T1000 (cell line): ENCODE measurements at regions not wholly inside any gene's neighbourhood (a gene's known extent, or its start where the extent isn't known, plus 50 kb on each side); places are given as distances from the start of the nearest gene placed in this dataset.

Source experiments
- DNase-seq: peaks from one replicate; lab custom pipeline; 2025; ENCODE audit warnings: mixed read lengths; lab: John Stamatoyannopoulos, UW

DNA sequence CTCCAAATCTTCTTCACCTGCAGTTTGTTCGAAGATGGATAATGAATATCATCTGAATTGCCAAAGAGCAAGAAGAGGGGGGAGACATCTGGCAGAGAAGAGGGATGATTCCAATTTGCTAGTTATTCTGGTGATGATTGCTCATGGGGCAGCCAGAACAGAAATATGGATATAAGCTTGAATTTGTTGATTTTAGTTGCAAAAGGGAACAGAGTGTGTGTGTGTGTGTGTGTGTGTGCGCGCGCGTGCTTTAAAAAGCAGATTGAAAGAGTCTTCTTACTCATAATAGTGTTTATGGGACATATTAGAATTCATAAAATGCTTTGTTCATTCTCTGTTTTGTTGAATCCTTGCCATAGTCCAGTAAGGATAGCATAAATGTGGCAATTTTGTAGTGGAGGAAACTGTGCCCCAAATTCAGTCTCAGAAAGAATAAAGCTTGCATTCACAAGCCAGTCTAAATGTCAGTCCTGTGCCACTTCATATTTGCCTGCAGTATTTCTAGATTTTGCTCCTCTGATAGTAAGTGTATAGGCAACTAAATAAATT is 436.3 kb upstream of the KLF4 start:
- no peak for DNase-seq

DNA sequence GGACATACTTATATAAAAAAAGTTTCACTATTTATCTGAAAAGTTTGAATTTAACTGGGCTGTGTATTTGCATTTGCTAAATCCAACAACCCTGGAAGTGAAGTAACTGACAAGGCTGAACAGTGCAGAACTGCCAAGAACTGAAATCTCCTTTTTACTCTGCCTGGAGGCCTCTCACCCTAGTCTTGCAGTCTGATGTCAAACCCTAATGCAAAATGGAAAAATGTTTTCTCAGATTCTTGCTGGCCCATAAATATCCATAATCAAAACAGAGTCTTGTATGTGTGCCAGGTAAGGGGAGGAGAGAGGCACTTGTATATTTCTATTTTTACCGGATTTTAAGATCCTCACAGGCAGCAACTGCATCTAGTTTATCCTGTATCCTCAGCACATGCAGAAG is 432.7 kb upstream of the KLF4 start:
- no peak for DNase-seq

DNA sequence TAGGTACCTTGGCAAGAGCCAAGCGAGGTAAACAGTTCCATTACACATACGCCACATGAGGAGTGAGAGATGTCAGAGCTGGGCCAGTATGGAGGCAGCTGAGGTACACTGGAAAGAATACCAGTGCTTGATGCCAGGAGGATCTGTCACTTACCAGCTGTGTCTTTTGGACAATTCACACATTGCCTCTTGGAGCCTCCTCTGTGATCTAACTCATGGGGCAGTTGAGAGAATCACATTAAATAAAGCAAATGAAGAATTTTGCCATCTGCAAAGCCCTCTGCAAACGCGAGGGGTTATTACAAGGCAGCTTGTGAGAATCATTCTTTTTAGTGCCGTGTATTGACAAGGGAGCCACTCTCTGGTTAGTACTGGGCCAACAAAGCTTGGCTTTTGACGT is 429.7 kb upstream of the KLF4 start:
- DNase-seq = no peak

DNA sequence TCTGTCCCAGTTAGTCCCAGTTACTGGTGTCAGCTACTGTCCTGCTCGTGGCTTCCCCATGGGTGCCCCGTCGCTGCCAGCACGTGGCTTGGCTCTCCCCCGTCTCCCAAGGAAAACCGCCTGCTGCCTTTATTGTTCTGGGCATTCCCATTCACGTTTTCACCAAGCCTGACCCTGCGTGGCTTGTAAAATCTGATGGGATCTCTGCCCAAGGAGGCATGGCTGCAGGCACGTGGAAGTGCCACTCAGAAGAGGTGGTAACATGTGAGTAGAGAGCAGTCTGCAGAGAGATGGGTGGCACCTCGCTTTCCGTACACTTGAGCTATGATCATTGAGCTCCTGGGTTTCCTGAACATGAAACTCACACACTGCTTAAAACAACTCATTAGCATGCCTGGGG is 429.2 kb upstream of the KLF4 start:
- no peak for DNase-seq

GRCh38 chr9:107914151-107914550 is 424.6 kb upstream of the KLF4 start:
- no peak for DNase-seq

- DNase-seq = no peak
Observed at GRCh38 chr9:107907715-107908114, 418.1 kb upstream of the KLF4 start.

- no peak for DNase-seq
Observed at GRCh38 chr9:107907255-107907654, 417.7 kb upstream of the KLF4 start.

DNA sequence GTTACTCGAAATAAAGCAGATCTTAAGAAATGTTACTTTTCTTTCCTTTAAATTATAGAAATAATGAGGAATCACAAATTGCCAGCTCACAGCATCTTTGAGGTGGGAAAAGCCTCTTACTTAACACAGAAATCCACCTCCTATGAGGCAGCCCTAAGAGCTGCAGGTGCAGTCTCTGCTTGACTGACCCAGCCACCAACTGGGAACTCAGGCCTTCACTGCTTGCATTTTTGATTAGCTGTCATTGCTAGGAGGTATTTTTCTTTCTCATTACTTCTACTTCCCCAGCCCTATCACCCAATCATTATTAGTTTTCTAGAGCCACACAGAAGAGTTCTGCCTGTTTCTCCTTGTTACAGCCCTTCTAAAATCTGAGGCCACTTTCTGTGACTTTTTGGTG is 416.5 kb upstream of the KLF4 start:
- no peak for DNase-seq

DNA sequence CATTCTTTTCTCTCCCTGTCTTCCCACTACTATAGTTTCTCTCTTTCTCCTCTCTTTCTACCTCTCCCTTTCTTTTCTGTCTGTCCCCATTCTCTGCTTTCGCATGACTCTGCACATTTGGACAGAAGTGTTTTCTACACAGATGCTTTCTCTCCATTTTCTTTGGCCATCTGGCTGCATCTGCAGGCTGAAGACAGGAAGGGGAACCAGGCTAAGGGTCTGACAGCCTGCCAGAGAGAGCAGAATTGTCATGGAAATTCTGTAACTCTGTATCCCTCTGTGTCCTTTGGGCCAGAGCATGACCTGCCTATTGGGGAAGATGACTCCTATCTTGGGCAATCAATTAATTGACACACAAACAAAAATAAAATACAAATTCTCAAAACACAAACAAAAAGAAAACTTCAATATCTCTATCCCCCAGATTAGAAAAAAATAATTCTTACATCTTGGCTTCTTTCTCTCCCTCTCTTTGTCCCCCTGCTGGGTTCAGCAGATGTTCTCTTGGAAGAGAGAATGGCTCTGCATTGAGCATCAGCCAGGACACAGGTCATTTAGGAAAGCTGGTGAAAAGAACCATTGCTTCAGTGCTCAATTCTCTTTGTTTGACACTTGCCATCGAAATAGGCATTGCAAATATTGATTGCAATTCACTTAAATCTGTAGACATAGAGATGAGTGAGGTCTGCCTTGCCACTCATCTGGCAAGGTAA is 415.9 kb upstream of the KLF4 start:
- DNase-seq = no peak

DNA sequence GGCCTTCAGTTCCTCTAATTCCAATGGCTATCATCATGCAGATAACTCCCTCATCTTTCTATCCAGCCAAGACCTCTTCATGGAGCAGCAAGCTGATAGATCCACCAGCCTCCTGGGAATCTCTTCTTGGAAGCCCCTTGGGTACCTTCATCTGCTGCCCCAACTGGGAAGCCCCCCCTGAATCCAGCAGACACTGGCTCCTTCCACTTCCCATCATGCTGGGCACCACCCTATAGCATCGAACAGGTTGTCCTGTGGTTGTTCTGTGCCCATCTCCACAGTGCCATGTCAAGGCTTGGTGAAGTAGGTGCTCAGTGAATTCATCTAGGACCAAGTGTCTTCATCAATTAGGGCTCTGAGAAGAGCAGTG is 410.4 kb upstream of the KLF4 start:
- no peak for DNase-seq

GRCh38 chr9:107898761-107899160 is 409.2 kb upstream of the KLF4 start:
- no peak for DNase-seq

DNA sequence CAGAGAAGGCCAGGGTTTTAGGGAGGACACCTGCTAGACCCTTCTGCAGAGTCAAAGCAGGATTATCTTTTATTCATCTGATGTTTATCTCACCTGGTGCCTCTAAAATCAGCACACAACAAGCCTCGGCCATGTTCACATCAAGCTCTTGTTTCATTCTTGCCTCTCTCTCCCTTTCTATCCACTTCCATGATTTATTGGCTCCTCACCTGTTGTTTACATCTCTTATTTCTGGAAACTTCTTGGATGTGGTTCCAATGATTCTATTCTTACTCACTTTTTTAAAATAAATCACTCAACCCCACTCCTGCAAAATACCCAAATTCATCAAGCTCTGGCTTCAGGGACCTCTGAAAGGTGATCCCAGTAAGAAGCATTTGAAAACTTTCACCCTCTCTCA is 407.0 kb upstream of the KLF4 start:
- no peak for DNase-seq

GRCh38 chr9:107895501-107896001 is 406.0 kb upstream of the KLF4 start:
- no peak for DNase-seq

DNA sequence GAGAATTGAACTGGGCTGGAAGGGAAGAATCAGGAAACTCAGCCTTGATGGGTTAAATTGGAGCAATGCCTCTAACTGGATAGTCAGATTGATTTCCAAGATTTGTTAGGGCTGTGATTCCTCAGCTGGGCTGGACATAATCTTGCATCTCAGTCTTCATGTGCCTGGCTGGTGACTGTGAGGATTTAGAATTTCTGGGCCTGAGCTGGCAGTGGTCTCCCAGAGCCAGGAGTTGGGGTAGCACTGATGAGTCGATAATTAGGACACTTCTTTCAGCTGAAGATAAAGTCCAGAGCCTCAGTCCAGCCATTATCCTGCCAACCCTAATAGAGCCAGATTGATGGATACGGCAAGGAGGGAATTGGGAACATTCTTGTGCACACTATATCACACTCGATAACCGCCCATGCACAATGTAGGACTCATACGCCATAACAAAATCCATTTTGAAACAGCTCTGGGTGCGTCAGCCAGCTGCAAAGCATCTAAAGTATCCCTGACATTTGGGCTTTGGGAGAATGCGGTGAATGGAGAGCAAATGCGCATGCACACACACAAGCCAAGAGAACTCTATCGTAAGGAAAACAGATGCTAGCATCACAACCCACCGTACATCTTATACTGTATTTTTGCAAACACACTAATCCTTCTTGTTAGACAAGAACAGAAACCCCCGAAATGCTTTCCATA is 405.1 kb upstream of the KLF4 start:
- no peak for DNase-seq

GRCh38 chr9:107890921-107891465 is 401.4 kb upstream of the KLF4 start:
- DNase-seq = peak; percentile 41

DNA sequence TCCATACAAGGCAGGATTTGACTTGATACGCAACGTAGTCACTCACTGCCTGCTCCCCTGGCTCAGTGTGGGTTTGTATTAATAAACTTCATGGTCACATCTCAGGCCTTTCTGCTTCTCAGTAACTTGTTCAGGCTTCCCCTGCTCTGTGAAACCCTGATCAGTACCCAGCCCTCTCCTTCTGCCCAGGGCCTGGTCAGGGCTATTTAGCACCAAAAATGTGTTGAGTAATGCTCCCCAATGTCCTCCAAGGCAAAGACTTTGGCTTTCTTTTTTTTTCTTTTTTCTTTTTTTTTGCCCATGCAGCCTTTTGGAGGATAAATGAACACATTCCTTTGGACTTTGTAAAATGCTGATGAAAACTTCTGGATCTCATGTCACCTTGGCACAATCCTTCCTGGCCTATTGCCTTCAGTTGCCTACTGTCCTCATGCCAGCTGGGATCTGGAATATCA is 399.2 kb upstream of the KLF4 start:
- DNase-seq = no peak

- no peak for DNase-seq
Observed at GRCh38 chr9:107886826-107887225, 397.3 kb upstream of the KLF4 start.

DNA sequence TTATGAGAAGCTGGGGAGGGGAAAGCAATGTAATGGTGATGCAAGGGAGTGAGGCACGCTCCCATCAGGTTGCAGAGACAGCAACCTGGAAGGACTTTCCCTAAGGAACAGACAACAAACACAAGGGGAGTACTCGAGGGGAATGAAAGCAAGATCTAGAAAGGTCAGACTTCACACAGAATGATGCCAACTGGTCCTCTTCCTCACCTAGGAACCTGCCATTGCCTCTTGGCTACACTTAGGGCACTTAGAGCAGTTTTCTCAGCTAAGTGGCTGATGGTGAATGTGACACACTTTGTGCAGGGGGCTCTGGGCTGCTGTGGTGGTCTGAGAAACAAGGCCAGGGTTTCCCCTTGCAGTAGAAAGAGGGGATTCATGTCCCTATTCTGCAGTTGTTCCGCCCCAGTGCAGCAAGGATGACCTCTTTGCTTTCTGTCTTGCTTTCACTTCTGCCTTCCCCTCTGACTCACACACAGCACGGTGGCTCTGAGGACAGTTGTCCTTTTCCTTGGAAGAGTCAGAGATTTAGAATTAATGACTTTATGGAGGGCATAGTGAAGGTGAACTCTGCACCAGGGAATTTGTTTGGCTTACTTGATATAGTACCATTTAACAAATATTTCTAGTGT is 394.0 kb upstream of the KLF4 start:
- DNase-seq = no peak

DNA sequence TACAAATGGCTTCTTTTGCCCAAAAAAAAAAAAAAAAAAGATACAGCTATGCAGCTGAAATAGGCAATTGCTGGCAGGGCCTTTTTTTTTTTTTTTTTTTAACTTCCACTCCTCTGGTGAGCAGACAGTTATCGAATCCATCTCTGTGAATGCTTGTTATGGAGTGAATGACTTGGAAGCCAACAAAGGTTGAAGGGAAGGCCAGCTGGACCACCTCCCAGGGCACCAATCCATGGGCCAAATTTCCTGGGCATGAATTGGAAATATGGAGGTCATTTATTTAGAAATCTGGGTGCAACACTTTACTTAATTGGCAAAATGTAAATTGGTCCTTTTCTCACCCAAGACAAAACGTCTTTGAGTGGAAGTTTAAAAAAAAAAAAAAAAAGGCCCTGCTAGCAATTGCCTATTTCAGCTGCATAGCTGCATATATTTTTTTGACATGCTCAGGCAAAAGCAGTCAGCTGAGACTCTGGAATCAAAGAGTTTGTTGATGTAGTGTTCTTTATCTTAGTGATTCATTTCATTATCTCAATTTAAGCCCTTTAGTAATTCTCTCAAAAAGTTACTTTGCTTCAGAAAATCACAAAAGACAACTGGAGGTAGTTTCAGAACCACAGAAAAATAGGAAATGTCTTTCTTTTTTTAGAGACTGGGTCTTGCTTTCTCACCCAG is 392.2 kb upstream of the KLF4 start:
- no peak for DNase-seq

DNA sequence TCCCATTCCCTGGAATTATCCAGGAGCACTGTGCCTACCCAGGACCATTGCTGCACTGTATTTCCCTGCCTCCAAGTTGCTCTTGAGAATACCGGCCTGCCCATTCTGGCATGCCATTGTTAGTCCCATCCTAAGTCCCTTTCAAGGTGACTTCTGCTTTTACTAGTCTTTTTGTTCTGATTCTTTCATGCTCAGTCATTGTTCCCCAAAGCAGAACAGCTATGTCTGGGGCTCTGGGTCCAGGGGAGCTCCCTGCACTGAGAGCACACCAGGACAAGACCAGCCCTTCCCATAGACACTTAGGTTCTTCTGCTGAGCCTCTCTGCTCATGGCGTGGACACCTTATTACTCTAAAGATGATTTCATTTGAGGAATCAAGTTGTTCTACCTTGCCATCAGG is 388.9 kb upstream of the KLF4 start:
- no peak for DNase-seq

GRCh38 chr9:107875571-107875980 is 386.0 kb upstream of the KLF4 start:
- no peak for DNase-seq
